Dermis microvascular lymphatic vessel endothelial cell (primary cell): ENCODE measurements at regions not wholly inside any gene's neighbourhood (a gene's known extent, or its start where the extent isn't known, plus 50 kb on each side); places are given as distances from the start of the nearest gene placed in this dataset.
A peak's percentile ranks its signal among the peaks of the same experiment; 100 is the strongest.

ENCODE experiments used
- DNase-seq, 2 donors: peaks; one replicate each; pipeline versions ENCODE4 v3.0.0 to v3.0.0-alpha.2; 2010; ENCODE audit warnings: low read depth in 2 of 2

GRCh38 chrX:125791787-125792186, 374.3 kb downstream of the DCAF12L2 start:
- DNase-seq: no peak

DNA sequence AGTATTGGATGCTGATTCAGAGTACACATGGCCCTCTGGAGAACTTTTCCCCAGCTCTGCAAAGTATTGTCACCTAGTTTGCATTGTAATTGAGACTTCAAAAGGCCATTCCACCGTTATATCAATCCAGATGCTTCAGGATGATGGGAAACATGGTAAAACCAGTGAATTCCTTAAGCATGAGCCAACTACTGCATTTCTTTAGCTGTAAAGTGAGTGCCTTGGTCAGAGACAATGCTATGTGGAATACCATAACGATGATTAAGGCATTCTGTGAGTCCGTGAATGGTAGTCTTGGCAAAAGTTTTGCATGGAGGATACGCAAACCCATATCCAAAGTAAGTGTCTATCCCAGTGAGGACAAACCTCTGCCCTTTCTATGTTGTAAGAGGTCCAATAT, 355.2 kb downstream of the DCAF12L2 start:
- DNase-seq: no peak

DNA sequence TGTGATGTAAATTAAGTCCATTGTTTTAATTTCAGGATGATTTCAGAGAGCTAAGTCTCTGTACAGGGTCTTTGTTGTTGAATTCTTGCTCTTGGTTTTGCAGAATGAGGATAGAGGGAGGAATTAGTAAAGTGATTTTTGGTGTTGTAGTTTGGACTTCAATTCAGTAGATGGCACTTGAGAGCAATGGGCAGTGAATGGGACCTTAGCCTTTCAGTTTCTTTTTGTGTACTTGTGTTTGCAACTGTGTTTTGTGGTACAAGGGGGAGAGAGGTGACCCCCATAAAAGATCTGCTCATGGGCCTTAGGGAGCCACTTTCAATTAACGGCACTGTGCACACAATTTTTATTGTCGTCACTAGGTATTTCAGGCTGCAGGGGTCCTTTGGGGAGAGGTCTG, 340.0 kb downstream of the DCAF12L2 start:
- DNase-seq: no peak

- no peak for DNase-seq
These were observed 339.2 kb downstream of the DCAF12L2 start for GRCh38 chrX:125826774-125827451.

- DNase-seq: no peak
These were observed 319.8 kb downstream of the DCAF12L2 start for GRCh38 chrX:125846271-125846670.

DNA sequence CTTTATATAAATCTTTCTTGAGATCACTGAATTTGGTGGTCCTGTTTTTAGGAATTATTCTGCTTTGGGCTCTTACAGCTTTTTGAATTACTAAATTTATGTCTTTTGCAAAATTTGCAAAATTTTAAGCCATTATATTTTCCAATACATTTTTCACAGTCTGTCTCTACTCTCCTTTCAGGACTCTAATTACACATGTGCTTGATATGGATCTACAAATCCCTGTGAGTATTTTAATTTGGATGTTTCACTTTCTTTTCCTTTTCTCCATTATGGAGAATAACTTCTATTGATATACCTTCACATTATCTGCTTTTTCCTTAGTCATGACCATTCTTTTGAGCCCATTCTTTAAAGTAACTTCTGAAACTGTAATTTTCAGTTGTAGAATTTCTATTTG, 315.4 kb downstream of the DCAF12L2 start:
- no peak for DNase-seq

GRCh38 chrX:125883169-125883568, 282.9 kb downstream of the DCAF12L2 start:
- no peak for DNase-seq

- DNase-seq: no peak
These were observed 271.1 kb downstream of the DCAF12L2 start for GRCh38 chrX:125894947-125895346.

DNA sequence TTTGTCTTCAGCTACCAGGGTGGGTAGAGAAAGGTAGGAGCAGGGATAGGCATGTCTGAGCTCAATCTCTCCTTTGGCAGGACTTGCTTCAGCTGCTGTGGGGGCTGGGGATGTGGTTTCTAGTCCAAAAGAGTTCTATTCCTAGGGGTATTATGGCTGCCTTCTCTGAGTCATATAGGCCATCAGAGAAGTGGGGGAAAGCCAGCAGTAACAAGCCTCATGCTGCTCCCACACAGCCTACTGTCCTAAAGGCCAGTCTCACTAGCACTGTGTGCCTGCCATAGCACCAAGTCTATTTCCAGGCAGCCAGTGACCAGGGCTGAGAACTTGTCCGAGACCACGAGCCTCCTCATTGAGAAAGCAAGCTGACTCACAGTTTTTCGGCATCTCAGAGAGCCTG, 270.6 kb downstream of the DCAF12L2 start:
- DNase-seq: no peak

- no peak for DNase-seq
These were observed 239.8 kb downstream of the DCAF12L2 start for GRCh38 chrX:125926295-125926694.

DNA sequence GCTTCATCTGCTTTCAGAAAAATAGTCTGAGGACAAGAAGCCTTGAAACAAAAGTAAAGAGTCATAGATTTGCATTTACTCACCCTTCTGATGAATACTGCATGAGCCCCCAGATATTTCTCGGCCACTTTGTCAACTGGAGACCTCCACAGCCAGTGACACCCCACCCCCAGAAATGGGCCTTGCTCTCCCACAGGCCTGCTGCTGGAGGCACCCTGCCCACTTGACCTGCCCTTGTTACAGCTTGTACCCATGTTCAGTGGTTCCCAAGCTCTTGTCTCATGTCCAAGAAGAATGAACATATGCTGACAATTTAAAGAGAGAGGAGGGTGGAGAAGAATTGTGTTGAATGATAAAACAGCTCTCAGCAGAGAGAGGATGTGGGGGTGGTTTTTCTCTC, 225.1 kb downstream of the DCAF12L2 start:
- DNase-seq: no peak

GRCh38 chrX:125947501-125947900, 218.6 kb downstream of the DCAF12L2 start:
- DNase-seq: peak; percentile 1 to 29

DNA sequence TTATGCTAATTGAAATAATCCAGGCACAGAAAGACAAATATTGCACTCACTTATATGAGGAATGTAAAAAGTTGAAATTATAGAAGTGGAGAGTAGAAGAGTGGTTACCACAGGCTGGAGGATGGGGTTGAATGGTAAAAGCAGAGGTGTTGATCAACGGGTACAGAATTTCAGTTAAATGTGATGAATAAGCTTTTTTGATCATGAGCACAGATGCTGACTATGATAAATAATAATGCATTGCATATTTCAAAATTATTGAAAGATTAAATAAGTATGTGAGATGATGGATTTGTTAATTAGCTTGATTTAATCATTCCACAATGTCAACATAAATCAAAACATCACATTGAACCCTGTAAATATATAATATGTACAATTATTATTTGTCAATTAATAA, 213.1 kb downstream of the DCAF12L2 start:
- no peak for DNase-seq

DNA sequence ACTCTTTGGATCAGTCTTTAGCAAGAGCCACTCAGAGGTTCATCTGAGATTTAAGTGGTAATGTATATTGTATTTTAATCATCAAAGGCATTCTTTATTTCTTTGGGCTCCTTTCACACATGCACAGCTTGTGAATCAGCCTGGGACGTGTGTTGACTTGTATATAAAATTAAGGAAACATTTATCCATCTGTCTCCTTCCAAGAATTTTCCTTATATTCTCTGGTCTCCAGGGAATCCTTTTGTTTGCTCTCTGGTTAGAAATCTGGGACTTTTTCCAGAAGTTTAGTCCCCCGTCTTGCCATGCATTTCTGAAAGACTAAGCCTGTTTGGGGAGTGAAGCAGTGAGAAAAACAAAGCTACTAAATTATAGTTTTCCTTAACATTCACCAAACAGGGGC, 212.3 kb downstream of the DCAF12L2 start:
- no peak for DNase-seq

- DNase-seq: no peak
These were observed 211.9 kb downstream of the DCAF12L2 start for GRCh38 chrX:125954236-125954635.

DNA sequence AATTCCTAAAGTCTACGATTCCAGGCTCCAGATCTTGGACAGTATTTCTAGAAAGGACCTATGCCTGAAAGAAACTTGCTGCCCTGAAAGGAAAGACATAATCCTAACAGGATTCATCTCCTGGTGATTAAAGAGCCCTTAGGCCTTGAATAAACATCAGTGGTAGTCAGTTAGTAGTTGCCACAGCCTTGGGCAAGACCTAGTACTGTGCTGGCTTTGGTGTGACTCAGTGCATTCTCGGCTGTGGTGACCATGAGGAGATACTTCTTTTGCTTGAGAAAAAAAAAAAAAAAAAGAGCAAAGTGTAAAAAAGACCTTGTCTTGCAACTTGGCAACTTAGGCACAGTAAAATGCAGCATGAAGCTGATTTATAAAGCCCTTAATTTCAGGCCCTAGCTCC, 188.2 kb downstream of the DCAF12L2 start:
- no peak for DNase-seq

GRCh38 chrX:125998432-125998831, 167.7 kb downstream of the DCAF12L2 start:
- peak in 1 of 2 donors; percentile 10 for DNase-seq

- DNase-seq: no peak
These were observed 138.9 kb downstream of the DCAF12L2 start for GRCh38 chrX:126027229-126027628.

DNA sequence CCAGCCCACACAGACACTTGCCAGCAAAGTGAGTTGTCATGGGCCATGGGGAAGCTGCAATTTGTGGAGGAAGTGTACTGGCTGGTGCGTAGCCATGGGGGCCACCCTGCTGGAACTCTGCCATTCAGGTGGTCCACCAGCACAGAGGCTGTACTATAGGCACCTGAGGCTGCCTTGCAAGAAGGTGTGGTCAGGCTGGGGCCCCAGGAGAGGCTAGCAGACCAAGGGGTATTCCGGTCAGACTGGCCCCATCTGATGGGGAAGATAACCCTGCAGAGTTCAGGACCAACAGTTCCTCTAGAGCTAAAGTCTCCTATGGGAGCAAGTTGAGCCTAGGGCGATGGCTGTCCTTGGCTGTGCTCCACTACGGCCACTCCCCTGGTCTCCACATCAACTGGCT, 136.1 kb downstream of the DCAF12L2 start:
- no peak for DNase-seq

GRCh38 chrX:126063984-126064383, 102.1 kb downstream of the DCAF12L2 start:
- DNase-seq: no peak

- no peak for DNase-seq
These were observed 101.1 kb downstream of the DCAF12L2 start for GRCh38 chrX:126064901-126065541.

DNA sequence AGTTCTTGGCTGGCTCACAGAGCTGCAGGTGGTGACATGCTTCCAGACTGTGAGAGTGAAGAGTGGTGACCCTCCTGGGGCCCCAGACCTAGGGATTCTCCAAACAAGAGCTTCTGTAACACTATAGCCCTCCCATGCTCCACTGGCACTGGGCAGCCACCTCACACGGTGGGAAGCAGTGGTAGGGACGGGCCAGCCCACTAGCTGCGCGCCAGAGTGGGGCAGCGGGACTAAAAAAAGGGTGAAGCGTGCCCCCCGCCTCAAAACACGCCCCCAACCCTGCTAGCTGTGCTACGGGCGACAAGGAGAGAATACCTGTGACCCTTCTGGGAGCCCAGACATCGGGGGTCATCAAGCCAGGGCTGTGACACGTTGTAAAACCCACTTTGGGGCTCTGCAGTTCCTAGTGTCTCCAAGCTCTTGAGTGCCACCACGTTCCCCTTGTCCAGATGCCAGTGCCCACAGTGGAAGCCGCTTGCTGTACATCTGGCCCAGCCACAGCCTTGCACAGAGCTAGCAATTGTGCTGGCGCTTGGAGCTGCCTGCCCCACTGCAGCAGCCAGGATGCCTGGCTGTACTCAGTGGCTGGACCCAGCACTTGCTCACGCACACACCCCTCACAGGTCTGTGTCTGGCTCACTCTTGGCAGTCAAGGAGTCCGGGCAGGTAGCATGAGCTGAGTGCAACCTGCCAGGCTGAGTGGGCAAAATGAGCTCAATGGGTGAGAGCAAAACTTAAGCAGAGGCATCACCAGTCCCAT, 100.0 kb downstream of the DCAF12L2 start:
- no peak for DNase-seq
